HK-2 (cell line): ENCODE measurements at regions not wholly inside any gene's neighbourhood (a gene's known extent, or its start where the extent isn't known, plus 50 kb on each side); places are given as distances from the start of the nearest gene placed in this dataset.

Experiments used
- DNase-seq: peaks from one replicate; pipeline ENCODE4 v3.0.0-alpha.2; 2018; ENCODE audit not compliant: unreplicated experiment

DNA sequence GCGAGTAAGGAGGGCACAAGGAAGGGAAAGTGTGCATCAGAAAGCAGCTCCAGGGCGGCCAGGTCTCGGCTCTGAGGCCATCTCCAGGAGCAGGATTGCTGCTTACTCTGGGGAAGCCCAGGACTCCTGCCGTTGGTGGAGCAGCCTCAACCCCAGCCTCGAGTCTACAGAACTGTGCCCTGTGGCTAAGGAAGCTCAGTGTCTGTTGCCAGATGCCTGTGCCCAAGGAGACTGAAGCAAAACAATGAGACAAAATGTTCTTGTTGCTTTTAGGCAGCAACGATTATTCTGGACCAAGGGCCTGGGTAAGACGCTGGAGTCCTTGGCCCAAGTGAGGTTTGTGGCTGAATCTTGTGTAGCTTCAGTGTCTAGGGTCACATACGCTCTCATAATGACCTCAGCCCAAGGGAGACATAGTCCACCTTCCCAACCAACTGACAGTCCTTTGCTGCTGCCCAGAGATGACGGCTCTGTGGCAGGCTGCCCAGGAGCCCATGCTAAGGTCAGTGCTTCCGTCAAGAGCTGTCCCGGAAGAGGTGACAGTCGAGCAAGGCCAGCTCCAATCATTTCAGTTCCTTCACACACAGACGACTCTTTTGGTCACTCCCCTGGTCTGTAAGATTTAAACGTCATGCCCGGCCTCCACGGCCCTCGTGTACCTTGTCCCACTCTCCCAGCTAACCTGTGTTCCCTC, 223.8 kb downstream of the TTC32 start:
- DNase-seq: no peak

DNA sequence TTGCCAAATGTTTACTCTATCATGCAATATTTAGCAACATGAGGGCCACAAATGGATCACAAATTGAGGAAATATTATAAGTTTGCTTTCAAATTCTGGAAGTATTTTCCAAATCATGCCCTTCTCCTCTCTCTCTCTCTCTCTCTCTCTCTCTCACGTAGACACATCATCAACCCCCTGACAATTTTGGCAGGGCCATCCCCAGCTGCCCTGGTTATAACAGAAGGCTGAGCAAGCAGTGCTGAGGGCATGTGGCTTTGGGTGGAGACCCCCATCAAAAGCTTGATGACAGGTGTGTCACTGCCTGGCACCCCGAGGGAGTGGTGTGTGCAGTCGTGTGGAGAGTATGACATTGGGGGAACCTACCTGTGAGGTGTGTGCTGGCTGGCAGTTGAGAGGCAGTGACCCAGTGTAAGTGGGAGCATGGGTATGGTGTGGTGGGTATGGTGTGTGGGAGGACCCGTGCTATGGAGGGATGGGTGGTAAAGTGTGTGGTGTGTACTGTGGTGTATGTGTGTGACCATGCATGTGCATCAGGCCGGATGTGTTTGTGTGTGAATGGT, 224.5 kb downstream of the TTC32 start:
- DNase-seq: no peak

DNA sequence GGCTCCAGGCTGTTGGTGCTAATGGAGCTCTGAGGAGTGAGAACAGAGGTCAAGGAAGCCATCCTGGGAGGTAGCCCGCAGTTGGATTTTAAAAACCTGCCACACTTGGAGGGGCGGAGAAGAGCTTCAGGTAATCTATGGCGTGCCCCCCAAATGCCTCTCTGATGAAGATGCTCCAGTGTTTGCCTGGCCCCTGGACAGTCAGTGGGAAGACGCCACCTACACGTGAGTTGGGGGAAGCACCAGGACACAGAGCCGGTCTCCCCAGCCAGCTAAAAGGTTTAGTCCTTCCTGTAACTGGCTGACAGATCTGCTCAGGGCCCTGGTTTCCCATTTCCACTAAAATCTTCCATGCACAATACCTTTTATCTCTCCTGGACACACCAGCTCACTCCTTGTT, 225.0 kb downstream of the TTC32 start:
- DNase-seq: no peak

DNA sequence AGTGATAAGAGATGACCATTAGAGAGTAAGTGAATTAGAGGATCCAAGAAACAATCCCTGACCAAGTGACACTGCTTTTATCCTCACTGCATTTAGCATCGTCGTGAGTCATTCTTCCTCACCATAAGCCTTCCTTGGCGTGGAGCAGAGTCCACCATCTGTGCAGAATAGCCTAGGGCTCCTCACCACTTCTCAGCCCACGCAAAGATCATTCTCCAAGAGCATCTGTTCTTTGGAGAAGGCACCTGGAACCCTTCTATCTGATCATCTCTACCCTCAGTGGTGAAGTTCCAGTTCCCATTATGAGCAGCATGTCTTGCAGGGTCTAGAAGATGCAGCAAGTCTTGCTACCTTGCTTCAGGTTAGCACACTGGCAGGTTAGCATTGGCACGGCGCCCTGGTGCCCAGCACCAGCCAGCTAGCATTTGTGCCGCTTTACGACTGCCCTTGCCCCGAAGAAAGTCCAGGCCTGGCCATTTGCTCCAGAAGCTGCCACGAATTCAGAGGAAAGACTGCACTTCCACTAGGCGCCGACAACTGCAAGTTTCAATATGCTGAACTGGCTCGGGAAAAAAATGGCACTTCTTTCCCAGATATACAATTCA, 225.8 kb downstream of the TTC32 start:
- no peak for DNase-seq

DNA sequence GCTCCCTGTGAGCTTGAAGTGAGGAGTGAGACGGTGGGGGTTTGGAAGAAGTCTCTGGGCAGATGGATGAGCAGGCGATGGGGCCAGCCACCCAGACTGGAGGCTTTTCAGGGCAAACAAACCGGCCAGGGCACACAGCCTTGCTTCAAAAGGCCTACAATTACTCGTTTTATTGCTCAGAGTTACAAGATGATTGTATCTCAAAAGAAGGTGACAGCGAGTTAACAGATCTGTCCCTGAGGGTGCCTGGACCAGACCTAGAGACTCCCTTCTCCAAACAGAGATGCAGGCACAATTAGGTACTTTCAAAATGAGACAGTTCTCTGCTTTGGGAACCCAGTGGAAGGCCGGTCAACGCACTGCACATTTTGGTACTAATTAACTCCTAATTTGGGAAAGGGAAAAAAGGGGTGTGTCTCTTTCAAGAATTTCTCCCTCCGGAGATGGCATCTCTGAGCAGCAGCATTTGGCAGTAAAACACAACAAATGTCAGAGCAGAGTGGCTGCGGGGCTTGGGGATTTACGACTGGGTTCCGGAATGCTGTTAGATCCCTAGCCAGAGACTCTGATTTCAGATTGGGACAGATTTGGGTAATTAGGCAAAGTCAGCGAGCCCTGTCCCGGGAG, 226.7 kb downstream of the TTC32 start:
- DNase-seq: no peak

DNA sequence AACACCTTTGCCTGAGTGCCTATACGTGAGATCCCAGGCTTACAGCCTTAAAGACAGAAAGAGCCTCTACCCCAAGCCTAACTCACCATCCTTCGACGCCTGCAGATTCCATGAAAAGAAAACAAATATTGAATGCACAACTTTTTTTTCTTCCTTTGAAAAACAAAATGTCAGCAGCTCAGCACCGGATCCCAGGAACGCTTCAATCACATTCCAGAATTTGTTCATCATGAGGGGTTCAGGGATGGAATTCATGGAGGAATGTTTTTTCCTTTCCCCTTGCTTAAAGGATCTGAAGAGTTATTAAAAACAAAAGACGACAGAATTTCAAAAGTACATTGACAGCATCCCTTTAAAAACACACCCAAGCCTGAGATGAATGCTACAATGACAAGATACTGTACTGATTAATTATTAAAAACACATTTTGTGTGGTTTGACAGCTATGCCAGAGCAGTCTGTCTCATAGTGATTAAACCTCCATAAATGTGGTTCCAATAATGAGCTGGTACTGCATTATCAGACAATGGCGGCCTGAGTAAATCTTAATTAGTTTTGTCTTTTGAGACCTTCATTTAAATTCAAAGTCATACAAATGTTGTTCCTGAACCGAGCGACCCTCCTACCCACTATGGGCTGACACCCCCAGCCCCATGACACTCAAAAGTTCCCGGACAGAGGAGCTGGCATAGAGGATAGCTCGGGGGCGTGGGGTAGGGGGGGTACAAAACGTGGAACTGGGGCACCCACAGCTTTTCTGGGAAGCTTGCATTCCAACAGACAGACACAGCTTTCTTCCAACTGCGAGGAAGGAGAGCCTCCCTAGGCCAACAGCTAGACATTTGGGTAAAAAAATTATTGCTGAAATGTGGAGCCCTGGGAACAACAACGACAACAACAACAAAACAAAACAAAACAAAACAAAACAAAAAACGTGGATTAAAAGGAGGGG, 227.5 kb downstream of the TTC32 start:
- no peak for DNase-seq

DNA sequence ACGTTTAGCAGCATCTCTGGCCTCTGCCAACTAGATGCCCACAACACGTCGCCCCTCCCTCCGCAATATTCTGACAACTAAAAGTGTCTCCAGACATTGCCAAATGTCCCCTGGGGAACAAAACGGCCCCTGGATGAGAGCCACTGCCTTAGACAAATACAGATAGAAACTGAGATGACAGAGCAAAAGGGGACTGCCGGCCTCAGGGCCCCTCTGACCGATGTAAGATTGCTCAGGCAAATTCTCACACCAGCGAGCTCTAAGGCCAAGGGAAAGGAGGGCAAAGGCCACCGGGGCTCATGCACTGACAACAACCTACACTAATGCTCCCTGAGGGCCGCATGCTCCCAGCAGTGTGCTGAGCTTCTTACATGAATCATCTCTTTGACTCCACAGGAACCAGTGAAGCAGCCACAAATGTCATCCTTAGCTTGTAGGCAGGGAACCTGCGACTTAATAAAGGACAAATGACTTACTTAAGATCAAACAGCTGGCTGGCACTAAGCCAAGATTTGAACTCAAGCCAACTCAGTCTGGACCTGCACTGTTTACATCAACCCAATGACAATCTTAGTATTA, 228.5 kb downstream of the TTC32 start:
- DNase-seq: peak; percentile 22

DNA sequence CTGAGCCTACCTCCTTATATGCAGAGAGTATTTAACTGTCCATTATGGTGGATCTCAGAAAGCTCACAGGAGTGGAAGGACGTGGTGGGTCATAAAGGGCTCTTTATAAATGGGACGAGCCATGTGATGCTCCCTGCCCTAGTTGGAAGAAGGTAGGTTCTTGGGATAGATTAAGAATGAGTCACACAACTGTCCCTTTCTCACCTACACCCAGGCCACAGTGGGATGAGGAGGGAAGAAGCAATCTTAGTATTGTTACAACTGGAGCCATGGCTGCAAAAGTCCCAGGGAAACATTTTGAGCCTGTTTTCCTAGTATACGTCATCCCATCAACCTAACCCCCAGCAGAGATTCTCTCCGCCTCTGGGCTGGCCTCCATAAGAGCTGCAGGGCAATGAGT, 229.9 kb downstream of the TTC32 start:
- DNase-seq: no peak

DNA sequence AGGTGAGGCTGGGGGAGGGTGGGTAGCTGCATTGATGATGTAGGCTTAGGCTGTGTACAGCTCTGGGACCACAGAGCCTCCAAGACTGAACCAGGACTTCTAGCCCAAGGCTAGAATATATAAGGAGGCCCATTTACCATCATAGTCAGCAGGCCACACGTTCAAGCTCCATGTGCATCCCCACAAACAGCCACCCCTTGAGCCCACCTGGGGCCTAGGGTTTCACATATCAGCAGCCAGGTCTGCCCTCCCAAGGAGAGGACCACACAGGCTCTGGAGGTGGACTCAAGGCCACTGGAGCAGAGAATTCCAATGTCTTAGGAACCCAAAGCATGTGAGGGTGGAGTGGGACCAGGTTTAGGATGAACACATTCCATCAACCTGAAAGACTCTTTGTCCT, 230.5 kb downstream of the TTC32 start:
- no peak for DNase-seq

DNA sequence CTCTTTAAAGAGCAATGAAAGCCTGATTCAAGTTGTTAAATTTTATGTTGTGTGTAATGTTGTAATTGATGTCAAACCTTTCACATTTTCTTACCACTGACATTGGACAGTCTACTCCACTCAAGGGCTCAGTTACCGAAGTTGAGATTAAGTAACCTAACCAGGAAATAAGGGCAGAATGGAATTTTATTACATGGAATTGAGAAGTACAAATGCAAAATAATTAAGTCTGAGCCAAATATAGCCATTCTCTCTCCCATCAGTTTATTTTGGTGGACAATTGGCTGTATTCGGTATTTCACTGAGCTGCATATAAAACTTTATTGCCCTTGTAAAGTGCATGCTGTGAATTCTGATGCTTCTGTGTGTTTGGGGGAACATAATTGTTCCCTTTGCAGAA, 231.5 kb downstream of the TTC32 start:
- no peak for DNase-seq

DNA sequence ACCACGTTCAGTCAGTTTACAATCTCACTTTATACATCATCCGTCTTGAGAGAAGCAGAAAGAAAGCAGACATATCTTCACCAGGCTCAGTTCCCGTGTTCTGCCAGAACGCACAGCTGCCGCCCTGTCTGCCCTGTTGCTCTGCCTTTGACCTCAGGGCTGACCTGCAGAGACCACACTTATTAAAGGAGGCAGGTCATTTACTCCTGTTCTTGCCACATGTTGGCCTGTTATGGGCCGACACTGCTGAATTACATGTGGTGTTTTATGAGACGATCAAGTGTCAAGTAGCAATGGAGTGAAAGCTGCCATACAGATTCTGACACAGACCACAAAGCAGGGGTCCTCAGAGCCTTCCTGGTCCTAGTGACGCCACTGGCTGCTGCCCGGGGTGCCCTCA, 232.2 kb downstream of the TTC32 start:
- DNase-seq: no peak

DNA sequence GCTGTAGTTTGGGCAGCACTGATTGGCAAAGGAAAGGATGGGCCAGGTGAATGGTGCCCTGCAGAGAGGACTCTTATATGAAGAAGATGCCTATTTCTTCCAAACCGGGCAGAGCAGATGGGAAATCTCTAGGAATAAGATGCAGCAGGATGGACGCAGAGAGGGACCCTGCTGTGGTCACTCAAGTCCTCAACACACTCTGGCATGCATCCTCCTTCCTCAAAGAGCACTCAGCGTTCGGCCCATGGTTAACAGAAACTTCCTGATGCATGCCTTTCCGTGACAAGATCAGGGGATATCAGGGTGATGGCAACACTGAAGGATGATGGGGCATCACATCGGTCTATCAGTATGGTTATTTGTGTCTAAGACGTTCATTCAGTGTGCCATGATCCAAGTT, 232.7 kb downstream of the TTC32 start:
- DNase-seq: no peak

DNA sequence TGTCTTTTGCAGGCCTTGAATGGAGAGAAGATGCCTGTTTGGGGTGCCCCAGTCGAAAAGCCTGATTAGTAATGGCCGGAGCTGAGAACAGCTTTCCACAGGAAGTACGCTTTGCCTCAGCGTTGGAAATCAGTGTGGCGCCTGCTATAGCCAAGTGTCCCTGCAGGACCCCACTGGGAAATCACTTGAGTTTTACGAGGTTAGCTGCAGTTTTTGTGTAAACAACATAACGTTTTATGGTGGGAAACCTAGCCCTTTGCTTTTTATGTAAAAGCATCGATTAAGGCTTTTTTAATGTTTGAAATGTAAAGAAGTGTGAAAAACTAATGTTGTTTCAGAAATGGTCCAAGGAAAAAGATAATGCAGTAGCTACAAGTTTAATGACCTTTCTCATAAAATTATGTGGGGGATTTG, 234.2 kb downstream of the TTC32 start:
- DNase-seq: no peak

DNA sequence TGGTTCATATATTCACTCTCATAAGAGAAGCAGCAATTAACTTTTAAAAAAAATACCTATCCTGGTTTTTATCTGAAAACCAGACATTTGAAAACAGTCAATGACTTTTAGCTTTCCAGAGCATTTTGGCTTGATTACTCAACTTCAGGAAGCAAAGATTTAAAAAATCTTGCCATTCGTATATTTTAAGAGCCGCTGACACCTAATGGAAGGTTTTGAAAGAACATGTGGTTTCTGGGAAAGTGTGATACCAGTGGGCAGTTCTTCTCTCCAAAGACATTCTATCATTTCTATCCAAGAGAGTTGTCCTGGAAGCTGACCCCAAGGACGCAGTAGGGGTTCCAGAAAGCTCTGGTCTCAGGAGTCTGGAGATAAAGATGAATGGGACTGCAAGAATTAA, 234.7 kb downstream of the TTC32 start:
- no peak for DNase-seq

DNA sequence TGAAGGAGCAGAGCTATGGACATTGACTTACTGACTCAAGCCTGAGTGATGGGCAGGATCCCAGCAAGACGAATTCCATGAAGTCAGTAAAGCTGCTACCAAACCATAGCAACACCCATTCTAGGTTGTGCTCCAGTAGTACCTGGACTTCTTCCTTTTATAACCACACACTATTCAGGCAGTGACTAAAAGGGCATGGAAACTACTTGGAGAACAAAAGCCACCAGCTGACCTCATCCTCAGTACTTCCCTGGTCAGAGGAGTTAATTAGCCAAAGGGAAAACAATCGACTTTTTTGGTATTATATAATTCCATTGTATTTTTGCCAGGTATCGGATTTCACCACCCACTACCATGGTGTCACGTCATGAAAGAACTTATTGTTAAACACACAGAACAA, 237.1 kb downstream of the TTC32 start:
- no peak for DNase-seq

DNA sequence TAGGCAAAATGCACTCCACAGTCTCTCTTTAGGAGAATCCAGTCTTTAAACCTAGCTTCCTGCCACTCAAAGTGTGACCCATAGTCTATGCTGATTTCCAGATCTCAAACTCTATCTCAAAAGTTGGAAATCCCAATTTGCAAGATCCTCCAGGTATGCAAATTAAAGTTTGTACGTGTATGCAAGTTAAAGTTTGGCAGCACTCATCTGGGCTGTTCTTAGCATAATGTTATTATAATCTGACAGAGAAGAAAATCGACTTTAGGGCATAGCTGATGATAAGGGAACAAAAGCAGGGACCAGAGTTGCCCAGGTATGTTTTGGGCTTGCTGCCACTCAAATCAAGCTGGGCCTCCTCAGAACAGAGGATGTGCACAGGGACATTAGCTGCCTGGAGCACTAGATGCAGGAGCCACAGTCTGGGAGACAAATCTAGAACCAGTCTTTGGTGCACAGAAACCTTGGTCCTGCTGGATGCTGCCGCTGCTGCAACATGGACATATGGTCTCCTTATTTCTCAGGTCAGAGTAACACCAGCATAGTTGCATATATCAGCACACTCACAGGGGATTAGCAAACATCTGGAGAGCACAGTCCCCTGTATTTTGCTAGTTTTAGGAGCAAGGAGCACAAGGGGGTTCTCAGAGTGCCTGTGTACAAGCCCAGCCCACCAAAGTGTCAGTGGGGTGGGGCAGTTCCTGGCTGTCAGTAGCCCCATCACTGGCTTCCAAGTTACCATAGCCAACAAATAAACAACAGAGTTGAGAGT, 242.6 kb downstream of the TTC32 start:
- no peak for DNase-seq

DNA sequence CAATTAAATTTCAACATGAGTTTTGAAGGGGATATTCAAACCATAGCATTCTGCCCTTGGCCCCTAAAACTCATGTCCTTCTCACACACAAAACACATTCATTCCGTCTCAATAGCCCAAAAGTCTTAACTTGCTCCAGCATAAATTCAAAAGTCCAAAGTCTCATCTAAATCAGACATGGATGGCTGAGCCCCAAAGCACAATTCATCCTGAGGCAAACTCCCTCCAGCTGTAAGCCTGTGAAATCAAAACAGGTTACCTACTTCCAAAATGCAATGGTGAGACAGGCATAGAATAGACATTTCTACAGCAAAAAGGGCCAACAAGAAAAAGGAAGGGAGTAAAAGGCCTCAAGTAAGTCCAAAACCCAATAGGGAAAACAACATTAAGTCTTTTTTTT, 245.8 kb downstream of the TTC32 start:
- no peak for DNase-seq

DNA sequence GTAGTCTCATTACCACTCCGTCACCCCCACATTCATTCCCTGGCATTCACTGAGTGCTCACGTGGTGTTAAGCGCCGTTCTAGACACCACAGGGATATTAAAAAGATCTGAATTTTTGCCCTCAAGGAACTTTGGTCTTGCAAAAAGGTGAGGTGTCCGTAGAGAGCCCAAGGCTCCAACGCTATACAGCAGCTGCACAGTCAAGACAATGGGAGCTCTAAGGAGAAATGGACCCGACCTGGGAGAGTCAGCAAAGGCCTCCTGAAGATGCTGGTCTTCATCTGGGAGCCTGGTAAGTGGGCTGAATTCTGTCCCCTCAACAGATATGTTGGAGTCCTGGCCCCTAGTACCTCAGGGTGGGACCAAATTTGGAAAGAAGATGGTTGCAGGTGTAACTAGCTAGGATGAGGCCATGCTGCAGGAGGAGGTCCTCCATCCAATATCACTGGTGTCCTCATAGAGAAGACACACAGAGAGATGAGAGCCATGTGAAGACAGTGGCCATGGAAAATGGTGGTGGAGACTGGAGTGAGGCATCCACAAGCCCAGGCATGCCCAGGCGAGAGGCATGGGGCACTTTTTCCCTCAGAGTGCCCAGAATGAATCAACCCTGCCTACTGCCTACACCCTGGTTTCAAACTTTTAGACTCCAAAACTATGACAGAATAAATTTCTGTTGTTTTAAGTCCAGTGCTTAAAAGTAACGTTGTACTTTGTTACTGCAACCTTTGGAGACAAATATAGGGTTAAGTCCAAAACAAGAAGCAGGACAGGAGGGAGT, 247.3 kb downstream of the TTC32 start:
- DNase-seq: no peak

DNA sequence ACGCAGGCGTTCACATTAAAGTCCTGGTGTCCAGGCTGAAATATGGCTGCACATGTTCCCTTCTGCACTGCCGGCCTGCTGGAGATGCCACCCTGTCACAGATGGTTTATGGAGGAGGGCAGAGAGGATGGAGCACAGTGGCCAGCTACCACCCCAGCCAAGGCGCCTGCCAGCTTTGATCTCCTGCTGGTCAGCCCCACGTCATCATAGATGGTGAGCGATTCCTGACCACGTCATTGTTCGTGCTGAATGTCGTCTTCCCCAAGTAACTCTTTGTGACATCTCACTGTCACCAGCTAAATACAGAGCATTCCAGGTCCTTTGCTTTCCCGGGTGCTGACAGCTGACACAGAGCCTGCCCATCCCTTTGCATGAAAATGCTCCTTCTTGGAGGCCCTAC, 248.3 kb downstream of the TTC32 start:
- DNase-seq: no peak

DNA sequence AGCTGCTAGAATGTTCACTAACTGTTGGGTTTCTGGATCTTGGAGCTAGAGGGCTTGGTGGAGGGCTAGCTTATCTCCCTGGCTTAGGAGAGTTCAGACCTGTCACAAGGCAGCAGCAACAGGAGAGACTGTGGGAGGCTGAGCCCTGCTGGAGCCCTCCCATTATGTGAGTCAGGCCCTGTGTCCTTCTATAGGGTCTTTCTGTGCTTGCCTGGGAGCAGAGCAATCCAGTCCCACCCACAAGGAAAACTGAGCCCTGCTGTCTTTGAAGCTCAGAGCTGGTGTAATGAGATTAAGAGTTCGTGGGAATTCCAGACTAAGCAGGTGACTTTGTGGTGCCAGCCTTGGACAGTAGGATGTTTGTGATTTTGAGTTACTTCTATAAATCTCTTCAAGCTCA, 249.0 kb downstream of the TTC32 start:
- DNase-seq: no peak
